Retinal pigment epithelial cell (primary cell): ENCODE measurements at regions not wholly inside any gene's neighbourhood (a gene's known extent, or its start where the extent isn't known, plus 50 kb on each side); places are given as distances from the start of the nearest gene placed in this dataset.

ENCODE experiments used
- DNase-seq: peaks from one replicate; pipeline ENCODE4 v3.0.0-alpha.2; 2010; ENCODE audit warnings: low read depth
- H3K4me3 ChIP-seq: 2 replicates; pipeline ENCODE4 v1.5.1; 2011; ENCODE audit warnings: mild to moderate bottlenecking, low read length, control low read depth, moderate library complexity
- TF ChIP-seq, protein P1 (sequence below): conservative IDR thresholded peaks from 2 replicates; pipeline ENCODE4 v1.5.1; 2011; ENCODE audit warnings: low read depth, low read length, control low read depth, inconsistent platforms

DNA sequence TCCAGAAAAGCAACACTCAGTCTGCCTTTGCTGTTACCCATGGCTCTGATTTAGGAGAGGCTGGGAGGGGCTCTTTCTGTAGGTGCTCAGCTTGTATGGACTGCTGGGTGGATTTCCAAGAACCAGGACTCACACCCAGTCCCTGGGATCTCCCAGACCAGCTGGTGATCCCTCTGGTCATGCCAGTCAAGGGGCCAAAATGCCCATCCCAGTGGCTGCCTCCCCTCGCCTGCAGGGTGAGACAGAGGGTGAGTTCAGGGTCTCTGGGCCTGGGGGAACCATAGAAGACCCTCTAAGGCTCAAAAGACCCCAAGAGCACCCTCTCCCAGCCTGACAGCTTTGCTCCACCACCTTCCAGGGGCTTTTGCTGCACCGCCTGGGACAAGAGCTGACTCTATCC lies 78.6 kb upstream of the MYL2 start:
- TF ChIP-seq, protein P1, sequence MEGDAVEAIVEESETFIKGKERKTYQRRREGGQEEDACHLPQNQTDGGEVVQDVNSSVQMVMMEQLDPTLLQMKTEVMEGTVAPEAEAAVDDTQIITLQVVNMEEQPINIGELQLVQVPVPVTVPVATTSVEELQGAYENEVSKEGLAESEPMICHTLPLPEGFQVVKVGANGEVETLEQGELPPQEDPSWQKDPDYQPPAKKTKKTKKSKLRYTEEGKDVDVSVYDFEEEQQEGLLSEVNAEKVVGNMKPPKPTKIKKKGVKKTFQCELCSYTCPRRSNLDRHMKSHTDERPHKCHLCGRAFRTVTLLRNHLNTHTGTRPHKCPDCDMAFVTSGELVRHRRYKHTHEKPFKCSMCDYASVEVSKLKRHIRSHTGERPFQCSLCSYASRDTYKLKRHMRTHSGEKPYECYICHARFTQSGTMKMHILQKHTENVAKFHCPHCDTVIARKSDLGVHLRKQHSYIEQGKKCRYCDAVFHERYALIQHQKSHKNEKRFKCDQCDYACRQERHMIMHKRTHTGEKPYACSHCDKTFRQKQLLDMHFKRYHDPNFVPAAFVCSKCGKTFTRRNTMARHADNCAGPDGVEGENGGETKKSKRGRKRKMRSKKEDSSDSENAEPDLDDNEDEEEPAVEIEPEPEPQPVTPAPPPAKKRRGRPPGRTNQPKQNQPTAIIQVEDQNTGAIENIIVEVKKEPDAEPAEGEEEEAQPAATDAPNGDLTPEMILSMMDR, result no peak
- H3K4me3 ChIP-seq, result no peak overlapping the region
- no peak for DNase-seq

DNA sequence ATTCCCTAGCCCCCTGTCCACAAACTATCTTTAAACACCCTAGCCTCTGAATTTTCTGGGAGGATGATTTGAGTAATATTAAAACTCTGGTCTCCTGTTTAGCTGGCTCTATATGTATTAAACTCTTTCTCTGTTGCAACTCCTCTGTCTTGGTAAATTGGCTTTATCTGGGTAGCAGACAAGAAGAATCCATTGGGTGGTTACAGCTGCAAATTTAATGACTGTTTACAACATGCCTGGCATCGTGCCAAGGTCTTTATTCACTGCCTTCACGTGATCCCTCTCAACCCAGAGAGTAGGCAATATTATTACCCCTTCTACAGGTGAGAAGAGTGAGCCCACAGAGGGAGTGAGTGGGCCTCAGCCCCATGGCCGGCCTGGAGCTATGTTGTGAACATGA lies 77.8 kb upstream of the MYL2 start:
- H3K4me3 ChIP-seq, result no peak overlapping the region
- no peak for DNase-seq
- TF ChIP-seq, protein P1, result no peak

DNA sequence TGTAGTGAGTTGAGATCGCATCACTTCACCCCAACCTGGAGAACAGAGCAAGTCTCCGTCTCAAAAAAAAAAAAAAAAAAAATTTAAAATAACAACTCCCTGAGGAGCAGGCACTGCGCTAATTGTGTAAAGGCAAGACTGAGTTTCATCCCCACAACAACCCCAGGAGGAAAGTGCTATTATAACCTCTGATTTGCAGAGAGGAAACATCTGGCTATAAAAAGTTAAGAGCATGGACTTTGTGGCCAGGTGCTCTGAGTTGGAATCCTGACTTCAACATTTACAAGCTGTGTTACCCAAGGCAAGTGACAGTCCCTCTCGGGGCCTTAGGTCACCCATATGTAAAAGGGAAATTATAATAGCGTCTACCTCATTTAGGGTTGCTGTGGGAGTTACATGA lies 76.0 kb upstream of the MYL2 start:
- TF ChIP-seq, protein P1, result no peak
- no peak for DNase-seq
- no peak overlapping the region for H3K4me3 ChIP-seq

DNA sequence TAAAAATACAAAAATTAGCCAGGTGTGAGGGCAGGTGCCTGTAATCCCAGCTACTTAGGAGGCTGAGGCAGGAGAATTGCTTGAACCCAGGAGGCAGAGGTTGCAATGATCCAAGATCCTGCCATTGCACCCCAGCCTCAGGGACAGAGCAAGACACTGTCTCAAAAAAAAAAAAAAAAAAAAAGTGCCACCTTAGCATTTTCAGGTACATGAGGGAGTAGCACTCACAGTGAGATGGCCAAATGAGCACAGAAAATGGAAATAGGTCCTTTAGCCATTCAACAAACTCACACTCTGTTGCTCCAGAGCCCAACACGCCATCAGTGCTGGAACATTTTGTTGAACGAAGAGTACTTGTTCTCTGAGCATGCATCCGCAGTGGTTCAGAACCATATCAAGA lies 75.2 kb upstream of the MYL2 start:
- TF ChIP-seq, protein P1, result no peak
- DNase-seq, result no peak

DNA sequence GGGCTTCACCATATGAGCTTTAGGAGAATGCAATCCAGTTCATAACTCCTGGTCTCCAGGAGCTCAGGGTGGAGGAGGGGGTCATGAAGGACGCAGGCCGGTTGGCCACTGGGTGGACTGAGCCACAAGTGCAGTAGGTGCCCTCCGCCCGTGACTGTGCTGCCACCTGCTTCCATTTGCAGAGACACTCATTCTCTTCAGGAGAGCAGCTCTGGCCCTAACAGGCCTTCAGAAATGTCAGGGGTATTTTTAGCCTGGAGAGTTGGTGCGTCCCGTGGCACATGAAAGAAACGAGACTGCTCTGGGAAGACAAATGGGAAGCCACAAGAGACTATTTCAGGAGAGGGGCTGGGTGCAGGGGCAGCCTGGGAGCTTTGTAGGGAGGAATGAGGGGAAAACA lies 74.6 kb upstream of the MYL2 start:
- no peak for DNase-seq
- no peak overlapping the region for H3K4me3 ChIP-seq
- TF ChIP-seq, protein P1, result no peak

More for the DNA sequence above, 75.2 kb upstream of the MYL2 start:
- H3K4me3 ChIP-seq, result no peak overlapping the region

DNA sequence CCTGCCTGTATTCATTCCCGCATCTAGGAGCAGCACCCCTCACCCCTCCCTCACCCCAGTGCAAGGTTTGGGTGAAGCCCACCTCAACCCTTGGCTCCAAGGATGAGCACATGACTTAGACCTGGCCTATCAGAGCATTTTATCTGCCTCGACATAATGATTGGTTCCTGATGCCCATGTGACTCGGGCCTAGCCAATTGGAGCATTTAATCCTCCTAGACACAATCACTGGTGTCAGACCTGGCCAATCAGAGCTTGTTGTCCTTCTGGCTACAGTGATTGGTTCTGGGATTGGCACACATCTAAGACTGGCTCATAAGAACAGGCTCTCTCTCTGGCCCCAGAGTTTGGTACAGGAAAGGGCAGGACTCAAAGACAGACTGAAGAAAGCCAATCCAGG lies 73.1 kb upstream of the MYL2 start:
- no peak overlapping the region for H3K4me3 ChIP-seq
- no peak for DNase-seq
- TF ChIP-seq, protein P1, result no peak

DNA sequence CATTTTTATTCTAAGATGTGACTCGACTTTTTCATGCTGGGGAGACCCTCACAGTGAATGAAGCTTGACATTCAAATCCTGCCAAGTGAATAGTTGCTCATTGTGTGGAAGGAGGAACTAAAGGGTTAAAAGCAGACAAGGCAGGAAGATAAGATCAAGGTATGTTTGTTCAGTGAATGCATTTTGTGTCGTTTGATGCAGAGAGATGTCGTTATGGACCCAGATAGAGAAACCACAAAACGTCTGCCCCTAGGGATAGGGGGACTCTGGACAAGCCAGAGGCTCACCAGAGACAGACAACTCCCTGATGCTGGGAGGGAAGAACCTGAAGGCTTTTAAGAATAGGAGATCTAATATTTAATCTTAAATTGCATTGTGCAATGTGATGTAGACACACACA lies 72.5 kb upstream of the MYL2 start:
- DNase-seq, result no peak
- H3K4me3 ChIP-seq, result no peak overlapping the region
- TF ChIP-seq, protein P1, result no peak
